Fibroblast of the aortic adventitia (primary cell): ENCODE measurements at regions not wholly inside any gene's neighbourhood (a gene's known extent, or its start where the extent isn't known, plus 50 kb on each side); places are given as distances from the start of the nearest gene placed in this dataset.
A peak's percentile ranks its signal among the peaks of the same experiment; 100 is the strongest.
"Not testable (repeated sequence)": the region's sequence is repeated elsewhere in the genome, so short reads cannot be mapped to it uniquely, and the experiment has no call there.

ENCODE experiments used
- DNase-seq: peaks from one replicate; pipeline ENCODE4 v3.0.0-alpha.2; 2010; ENCODE audit warnings: low read depth
- H3K4me3 ChIP-seq: 2 replicates; pipeline ENCODE4 v1.5.1; 2011; ENCODE audit warnings: low read depth, mild to moderate bottlenecking, control low read depth, low read length, moderate library complexity
- TF ChIP-seq, protein P1 (sequence below): IDR thresholded peaks from 2 replicates; pipeline ENCODE4 v1.5.1; 2011; ENCODE audit warnings: mild to moderate bottlenecking, low read length, control low read depth, inconsistent platforms; ENCODE audit not compliant: insufficient read depth

DNA sequence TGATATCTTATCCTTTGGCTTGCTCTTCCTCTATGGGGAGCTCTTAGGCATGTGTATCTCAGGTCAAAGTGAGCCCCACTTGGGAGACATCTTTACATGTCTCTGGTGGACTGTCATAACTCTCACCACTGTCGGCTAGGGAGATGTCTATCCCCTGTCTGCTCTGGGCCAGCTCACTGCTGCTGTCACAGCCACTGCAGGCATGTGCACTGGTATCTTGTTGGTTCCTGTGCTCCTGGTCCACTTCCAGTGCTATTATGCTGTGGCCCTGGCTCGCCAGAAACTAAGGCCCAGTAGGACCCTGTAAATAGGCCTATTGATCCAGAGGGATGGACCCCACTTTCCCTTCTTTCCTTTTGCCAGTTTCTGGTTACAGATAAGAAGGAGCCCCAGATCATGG is 56.6 kb upstream of the LAS1L start:
- no peak overlapping the region for H3K4me3 ChIP-seq
- no peak for DNase-seq
- TF ChIP-seq, protein P1, sequence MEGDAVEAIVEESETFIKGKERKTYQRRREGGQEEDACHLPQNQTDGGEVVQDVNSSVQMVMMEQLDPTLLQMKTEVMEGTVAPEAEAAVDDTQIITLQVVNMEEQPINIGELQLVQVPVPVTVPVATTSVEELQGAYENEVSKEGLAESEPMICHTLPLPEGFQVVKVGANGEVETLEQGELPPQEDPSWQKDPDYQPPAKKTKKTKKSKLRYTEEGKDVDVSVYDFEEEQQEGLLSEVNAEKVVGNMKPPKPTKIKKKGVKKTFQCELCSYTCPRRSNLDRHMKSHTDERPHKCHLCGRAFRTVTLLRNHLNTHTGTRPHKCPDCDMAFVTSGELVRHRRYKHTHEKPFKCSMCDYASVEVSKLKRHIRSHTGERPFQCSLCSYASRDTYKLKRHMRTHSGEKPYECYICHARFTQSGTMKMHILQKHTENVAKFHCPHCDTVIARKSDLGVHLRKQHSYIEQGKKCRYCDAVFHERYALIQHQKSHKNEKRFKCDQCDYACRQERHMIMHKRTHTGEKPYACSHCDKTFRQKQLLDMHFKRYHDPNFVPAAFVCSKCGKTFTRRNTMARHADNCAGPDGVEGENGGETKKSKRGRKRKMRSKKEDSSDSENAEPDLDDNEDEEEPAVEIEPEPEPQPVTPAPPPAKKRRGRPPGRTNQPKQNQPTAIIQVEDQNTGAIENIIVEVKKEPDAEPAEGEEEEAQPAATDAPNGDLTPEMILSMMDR, result no peak

DNA sequence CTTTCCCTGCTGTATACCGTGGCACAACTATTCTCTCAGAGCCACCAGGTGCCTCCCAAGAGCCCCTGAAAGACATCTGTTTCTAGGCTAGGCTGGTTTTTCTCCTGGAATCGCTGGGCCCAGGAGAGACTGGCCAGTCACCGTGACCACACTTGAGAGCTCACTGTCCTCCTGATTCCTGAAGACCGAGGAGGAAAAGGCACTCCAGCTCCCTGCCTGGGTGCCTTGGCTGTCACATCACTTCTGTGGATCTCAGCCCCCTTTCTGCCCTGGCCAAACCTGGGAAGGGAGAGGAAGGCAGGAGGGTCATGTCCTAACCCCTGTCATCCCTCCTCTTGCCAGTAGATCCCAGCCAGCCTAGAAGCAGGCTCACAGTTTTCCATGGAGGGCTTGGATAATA is 54.7 kb upstream of the LAS1L start:
- DNase-seq, result no peak
- H3K4me3 ChIP-seq, result no peak overlapping the region
- TF ChIP-seq, protein P1, result no peak

DNA sequence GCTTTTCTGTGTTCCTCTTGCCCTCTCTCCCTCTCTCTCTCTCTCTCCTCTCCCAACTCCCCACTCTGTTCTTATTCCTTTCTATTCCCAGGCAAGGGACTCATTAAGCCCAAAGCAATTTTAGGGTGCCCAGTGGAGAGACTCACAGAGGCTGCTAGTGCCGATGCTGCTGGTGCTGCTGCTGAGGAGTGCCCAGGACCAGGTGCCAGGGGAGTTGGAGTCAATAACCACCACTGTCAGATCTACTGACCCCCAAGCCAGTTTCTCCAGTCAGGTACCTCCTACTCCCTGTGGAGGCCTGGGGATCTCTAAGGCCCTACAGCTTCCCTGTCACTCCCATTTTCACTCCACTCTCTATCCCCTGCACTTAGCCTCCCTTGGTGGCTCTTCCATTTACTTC is 54.2 kb upstream of the LAS1L start:
- no peak overlapping the region for H3K4me3 ChIP-seq

DNA sequence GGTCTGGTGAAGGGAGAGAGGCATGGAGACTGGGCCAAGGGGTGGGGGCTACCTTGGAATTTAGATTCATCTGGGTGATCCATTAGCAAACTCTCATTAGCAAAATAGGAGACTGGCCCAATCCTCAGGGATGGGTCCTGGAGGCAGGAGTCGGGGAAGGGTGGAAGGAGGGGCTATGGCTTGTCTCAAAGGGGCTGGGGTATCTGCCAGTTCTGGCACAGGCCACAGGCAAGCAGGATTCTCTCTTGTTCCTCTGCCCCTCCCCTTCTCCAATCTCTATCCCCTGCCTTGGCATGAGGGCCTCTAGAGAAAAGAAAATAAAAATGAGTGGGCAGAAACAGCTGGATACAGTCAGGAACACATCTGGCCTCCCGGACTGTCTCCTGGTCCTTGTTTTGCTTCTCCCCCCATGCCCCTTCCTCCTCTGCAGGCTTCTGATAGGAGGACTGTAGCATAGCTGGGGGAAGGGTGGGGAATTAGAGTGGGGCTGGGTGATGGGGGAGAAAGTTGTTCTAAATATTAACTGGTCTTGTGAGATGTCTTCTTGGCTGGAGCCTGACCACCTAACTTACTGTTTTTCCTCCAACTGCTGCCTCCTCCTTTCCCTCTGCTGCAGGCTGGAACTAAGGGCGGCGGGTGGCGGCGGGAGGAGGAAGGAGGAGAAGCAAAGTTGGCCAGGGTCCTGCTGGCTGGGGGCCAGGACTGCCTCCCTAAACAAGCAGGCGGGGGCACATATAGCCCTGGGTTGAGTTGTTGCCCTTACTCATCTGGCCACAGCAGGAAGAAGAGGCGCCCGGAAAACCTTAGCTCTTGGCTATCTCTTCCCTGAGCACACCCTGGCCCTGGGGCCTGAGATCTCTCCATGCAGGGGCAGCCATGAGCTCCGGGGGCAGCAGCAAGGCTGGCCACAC is 53.3 kb upstream of the LAS1L start:
- H3K4me3 ChIP-seq, result peak overlapping the region; percentile 31
- TF ChIP-seq, protein P1, result no peak
- peak; percentile 80 for DNase-seq

More for the DNA sequence above, 54.2 kb upstream of the LAS1L start:
- TF ChIP-seq, protein P1, result no peak
- no peak for DNase-seq

DNA sequence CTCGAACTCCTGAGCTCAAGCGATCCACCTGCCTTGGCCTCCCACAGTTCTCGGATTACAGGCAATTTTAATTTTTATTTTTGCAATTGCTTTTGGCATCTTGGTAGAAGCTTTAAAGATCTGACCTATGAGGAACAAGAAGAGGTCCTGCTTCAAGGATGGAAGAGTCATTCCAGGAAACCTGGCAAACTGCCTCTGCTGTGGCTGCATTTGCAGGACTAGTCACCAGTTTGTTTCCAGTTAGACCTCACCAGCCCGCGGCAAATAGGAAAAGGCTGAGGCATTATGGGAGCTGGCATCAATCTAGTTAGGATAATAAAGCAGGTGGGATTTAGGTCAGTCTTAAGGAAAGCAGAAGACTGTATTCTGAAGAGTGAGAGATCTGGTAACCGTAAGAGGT is 51.9 kb upstream of the LAS1L start:
- H3K4me3 ChIP-seq, result no peak overlapping the region
- TF ChIP-seq, protein P1, result no peak
- DNase-seq, result peak; percentile 38

DNA sequence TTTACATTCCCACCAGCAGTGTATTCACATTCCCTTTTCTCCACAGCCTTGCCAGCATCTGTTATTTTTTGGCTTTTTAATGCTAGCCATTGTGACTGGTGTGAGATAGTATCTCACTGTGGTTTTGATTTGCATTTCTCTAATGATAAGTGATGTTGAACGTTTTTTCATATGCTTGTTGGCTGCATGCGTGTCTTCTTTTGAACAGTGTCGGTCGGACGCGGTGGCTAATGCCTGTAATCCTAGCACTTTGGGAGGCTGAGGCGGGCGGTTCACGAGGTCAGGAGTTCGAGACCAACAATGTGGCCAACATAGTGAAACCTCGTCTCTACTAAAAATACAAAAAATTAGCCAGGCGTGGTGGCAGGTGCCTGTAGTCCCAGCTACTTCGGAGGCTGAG is 50.6 kb upstream of the LAS1L start:
- DNase-seq, H3K4me3 ChIP-seq: not testable (repeated sequence)
